H1 (cell line): ENCODE measurements at regions not wholly inside any gene's neighbourhood (a gene's known extent, or its start where the extent isn't known, plus 50 kb on each side); places are given as distances from the start of the nearest gene placed in this dataset.

Experiments used
- CTCF ChIA-PET: fragments of 300-600 bp; sonication (Branson Sonifier 250); formaldehyde crosslinking; loops from one replicate; lab custom pipeline; 2021; ENCODE audit not compliant: partially characterized antibody; lab: Charles Lee
- POLR2A ChIA-PET: fragments of 300-600 bp; sonication (Branson Sonifier 250); formaldehyde crosslinking; loops from one replicate; lab custom pipeline; 2021; ENCODE audit warnings: inconsistent platforms; ENCODE audit not compliant: partially characterized antibody; lab: Charles Lee
- DNase-seq, 2 experiments: peaks; one replicate each; pipeline versions ENCODE4 v3.0.0 to v3.0.0-alpha.2; 2010 to 2022; ENCODE audit warnings: low spot score in 2 of 2, low read depth in 1 of 2, mixed read lengths in 1 of 2
- FAIRE-seq: peaks from 2 replicates; lab custom pipeline; 2011; peaks lifted over from hg19 to GRCh38; lab: Jason Lieb, UNC
- H2AFZ ChIP-seq: 2 replicates; pipeline ENCODE4 v1.8.1; 2012; ENCODE audit warnings: low read length, inconsistent platforms
- H2AK5ac ChIP-seq: 2 replicates; pipeline ENCODE4 v1.6.1; 2013; ENCODE audit warnings: low read depth, low read length
- H2BK120ac ChIP-seq: replicated peaks from 2 replicates; pipeline ENCODE3; 2013; ENCODE audit warnings: low read depth, low read length, inconsistent platforms
- H2BK12ac ChIP-seq: 2 replicates; pipeline ENCODE4 v1.6.1; 2013; ENCODE audit warnings: low read depth, low read length
- H2BK15ac ChIP-seq: 2 replicates; pipeline ENCODE4 v1.6.1; 2013; ENCODE audit warnings: low read length
- H2BK20ac ChIP-seq: 2 replicates; pipeline ENCODE4 v1.6.1; 2013; ENCODE audit warnings: low read length
- H2BK5ac ChIP-seq: 2 replicates; pipeline ENCODE4 v1.6.1; 2013; ENCODE audit warnings: low read depth, low read length
- H3K14ac ChIP-seq: 2 replicates; pipeline ENCODE4 v1.6.1; 2013; ENCODE audit warnings: inconsistent platforms; ENCODE audit not compliant: insufficient read length
- H3K18ac ChIP-seq: 2 replicates; pipeline ENCODE4 v1.6.1; 2013; ENCODE audit warnings: low read length; ENCODE audit errors: extremely low read depth
- H3K23ac ChIP-seq: 2 replicates; pipeline ENCODE4 v1.6.1; 2013; ENCODE audit warnings: inconsistent platforms; ENCODE audit not compliant: insufficient read length
- H3K23me2 ChIP-seq: 2 replicates; pipeline ENCODE4 v1.6.1; 2013; ENCODE audit warnings: low read depth, low read length
- H3K27ac ChIP-seq: 2 replicates; pipeline ENCODE4 v1.6.1; 2011; ENCODE audit warnings: low read depth, low read length, inconsistent platforms
- H3K27me3 ChIP-seq, 4 experiments: replicated peaks in 1 of 4; 1 replicate in 1 of 4; 2 replicates in 3 of 4; pipeline versions ENCODE4 v1.6.1 to v1.8.1; 2011 to 2013; ENCODE audit warnings: low read length in 3 of 4, mild to moderate bottlenecking in 3 of 4, inconsistent platforms in 2 of 4, mixed read lengths in 2 of 4, moderate library complexity in 1 of 4; ENCODE audit not compliant: control insufficient read depth in 3 of 4, insufficient read depth in 3 of 4; ENCODE audit errors: extremely low read depth in 1 of 4
- H3K36me3 ChIP-seq, 4 experiments: 2 replicates each; pipeline versions ENCODE4 v1.6.1 to v1.8.1; 2011 to 2013; ENCODE audit warnings: mild to moderate bottlenecking in 4 of 4, low read length in 3 of 4, moderate library complexity in 2 of 4, control low read depth in 1 of 4, inconsistent platforms in 1 of 4; ENCODE audit not compliant: insufficient read depth in 4 of 4, control insufficient read depth in 2 of 4
- H3K4ac ChIP-seq: replicated peaks from 2 replicates; pipeline ENCODE3; 2013; ENCODE audit warnings: low read length, low read depth, mixed read lengths, inconsistent platforms; ENCODE audit not compliant: insufficient read length
- H3K4me1 ChIP-seq, 4 experiments: replicated peaks in 1 of 4; 1 replicate in 1 of 4; 2 replicates in 3 of 4; pipeline versions ENCODE4 v1.6.1 to v1.8.1; 2011 to 2013; ENCODE audit warnings: low read length in 3 of 4, inconsistent platforms in 2 of 4, mixed read lengths in 1 of 4; ENCODE audit not compliant: insufficient read depth in 4 of 4, control insufficient read depth in 3 of 4
- H3K4me2 ChIP-seq, 2 experiments: 2 replicates each; pipeline versions ENCODE4 v1.6.1 to v1.8.1; 2011 to 2013; ENCODE audit warnings: low read depth in 2 of 2, low read length in 2 of 2, control low read depth in 1 of 2, inconsistent platforms in 1 of 2, mild to moderate bottlenecking in 1 of 2; ENCODE audit not compliant: insufficient read depth in 1 of 2
- H3K4me3 ChIP-seq, 4 experiments: fragments of 200-600, 300-600 bp in 1 of 4; sonication (generic), shearing (Covaris generic), sonication (Bioruptor Twin) in 1 of 4; 2 replicates each; pipeline versions ENCODE4 v1.5.1 to v1.8.1; 2011 to 2016; ENCODE audit warnings: low read length in 4 of 4, low read depth in 3 of 4, control low read depth in 2 of 4, inconsistent platforms in 2 of 4, mild to moderate bottlenecking in 2 of 4, mixed read lengths in 1 of 4, moderate library complexity in 1 of 4; ENCODE audit not compliant: insufficient read depth in 2 of 4; ENCODE audit errors: extremely low read depth in 1 of 4
- H3K56ac ChIP-seq: replicated peaks from 2 replicates; pipeline ENCODE3; 2013; ENCODE audit warnings: low read depth, mild to moderate bottlenecking, mixed read lengths, low read length, inconsistent platforms; ENCODE audit not compliant: insufficient read length
- H3K79me1 ChIP-seq: 2 replicates; pipeline ENCODE4 v1.6.1; 2013; ENCODE audit warnings: low read depth, low read length, control low read depth
- H3K79me2 ChIP-seq, 2 experiments: 2 replicates each; pipeline versions ENCODE4 v1.6.1 to v1.8.1; 2012 to 2013; ENCODE audit warnings: low read length in 2 of 2, mild to moderate bottlenecking in 2 of 2, inconsistent platforms in 1 of 2; ENCODE audit not compliant: insufficient read depth in 2 of 2, control insufficient read depth in 1 of 2
- H3K9ac ChIP-seq, 4 experiments: replicated peaks in 1 of 4; 1 replicate in 1 of 4; 2 replicates in 3 of 4; pipeline versions ENCODE4 v1.6.1 to v1.8.1; 2011 to 2013; ENCODE audit warnings: low read depth in 3 of 4, low read length in 3 of 4, control low read depth in 2 of 4, mild to moderate bottlenecking in 2 of 4, moderate library complexity in 2 of 4, inconsistent platforms in 1 of 4; ENCODE audit errors: extremely low read depth in 1 of 4
- H3K9me3 ChIP-seq, 2 experiments: 2 replicates each; pipeline versions ENCODE4 v1.6.1 to v1.8.1; 2012 to 2013; ENCODE audit warnings: mild to moderate bottlenecking in 2 of 2, moderate library complexity in 2 of 2, control low read depth in 1 of 2, inconsistent platforms in 1 of 2, low read depth in 1 of 2, low read length in 1 of 2, mixed read lengths in 1 of 2; ENCODE audit not compliant: insufficient read depth in 2 of 2
- H4K20me1 ChIP-seq, 2 experiments: replicated peaks in 1 of 2; 2 replicates each; pipeline versions ENCODE3 to v1.8.1; 2011 to 2013; ENCODE audit warnings: inconsistent platforms in 2 of 2, low read length in 2 of 2, mild to moderate bottlenecking in 1 of 2; ENCODE audit not compliant: insufficient read depth in 2 of 2, control insufficient read depth in 1 of 2
- H4K5ac ChIP-seq: 2 replicates; pipeline ENCODE4 v1.6.1; 2013; ENCODE audit warnings: low read length, low read depth, mixed read lengths, inconsistent platforms; ENCODE audit not compliant: insufficient read length
- H4K8ac ChIP-seq: 2 replicates; pipeline ENCODE4 v1.8.0; 2013; ENCODE audit warnings: mild to moderate bottlenecking, moderate library complexity, low read length, inconsistent platforms; ENCODE audit not compliant: insufficient read depth; ENCODE audit errors: extremely low read depth
- H4K91ac ChIP-seq: replicated peaks from 2 replicates; pipeline ENCODE3; 2013; ENCODE audit warnings: low read length, mixed read lengths, inconsistent platforms; ENCODE audit not compliant: insufficient read length
- BRCA1 ChIP-seq: IDR thresholded peaks from 2 replicates; pipeline ENCODE4 v1.6.1; 2012; ENCODE audit warnings: low read depth, low read length, improper control_type of control experiment
- CBX5 ChIP-seq: fragments of 300-800, 300-1000 bp; sonication (generic); IDR thresholded peaks from 2 replicates; pipeline ENCODE4 v1.7.1; 2016; ENCODE audit warnings: antibody characterized with exemption, low read length, low read depth
- EZH2 ChIP-seq: fragments of 200-600 bp; sonication (generic); IDR thresholded peaks from 2 replicates; pipeline ENCODE4 v1.7.1; 2012; ENCODE audit warnings: low read depth, mild to moderate bottlenecking, moderate library complexity, low read length, inconsistent platforms; ENCODE audit not compliant: severe bottlenecking
- GTF2F1 ChIP-seq: IDR thresholded peaks from 2 replicates; pipeline ENCODE4 v1.6.1; 2012; ENCODE audit warnings: low read depth, low read length, improper control_type of control experiment, borderline replicate concordance
- JUND ChIP-seq: IDR thresholded peaks from 2 replicates; pipeline ENCODE4 v1.6.1; 2011; ENCODE audit warnings: mild to moderate bottlenecking, improper control_type of control experiment, low read length
- KDM1A ChIP-seq: fragments of 200-600, 300-600 bp; sonication (generic); IDR thresholded peaks from 2 replicates; pipeline ENCODE4 v1.7.1; 2016; ENCODE audit warnings: mild to moderate bottlenecking, low read length, borderline replicate concordance
- KDM4A ChIP-seq: IDR thresholded peaks from one replicate; pipeline ENCODE4 v1.7.1; 2012; ENCODE audit warnings: low read depth, mild to moderate bottlenecking, moderate library complexity, low read length, inconsistent platforms; ENCODE audit not compliant: severe bottlenecking
- NANOG ChIP-seq: IDR thresholded peaks from 2 replicates; pipeline ENCODE4 v1.6.1; 2011; ENCODE audit warnings: low read length, low read depth, mild to moderate bottlenecking, inconsistent platforms; ENCODE audit not compliant: insufficient read depth, poor library complexity, severe bottlenecking
- SIN3A ChIP-seq, 2 experiments: IDR thresholded peaks in 1 of 2; conservative IDR thresholded peaks in 1 of 2; 2 replicates each; pipeline ENCODE4 v1.6.1; 2011 to 2012; ENCODE audit warnings: low read length in 2 of 2, improper control_type of control experiment in 1 of 2, low read depth in 1 of 2, mild to moderate bottlenecking in 1 of 2
- SP2 ChIP-seq: IDR thresholded peaks from 2 replicates; pipeline ENCODE4 v1.6.1; 2012; ENCODE audit warnings: mild to moderate bottlenecking, low read length, inconsistent platforms
- SP4 ChIP-seq: IDR thresholded peaks from 2 replicates; pipeline ENCODE4 v1.6.1; 2012; ENCODE audit warnings: low read length, inconsistent platforms
- SUZ12 ChIP-seq: fragments of 200-600 bp; sonication (generic); IDR thresholded peaks from 2 replicates; pipeline ENCODE4 v1.6.1; 2012; ENCODE audit warnings: mild to moderate bottlenecking, inconsistent platforms, low read length, moderate library complexity, mixed read lengths
- TEAD4 ChIP-seq: IDR thresholded peaks from 2 replicates; pipeline ENCODE4 v1.6.1; 2012; ENCODE audit warnings: low read depth, low read length, inconsistent platforms, mixed read lengths
- YY1 ChIP-seq: IDR thresholded peaks from 2 replicates; pipeline ENCODE4 v1.6.1; 2011; ENCODE audit warnings: low read depth, mild to moderate bottlenecking, low read length
- TF ChIP-seq, protein P1 (sequence below): IDR thresholded peaks from 2 replicates; pipeline ENCODE4 v1.6.1; 2012; ENCODE audit warnings: inconsistent platforms

DNA sequence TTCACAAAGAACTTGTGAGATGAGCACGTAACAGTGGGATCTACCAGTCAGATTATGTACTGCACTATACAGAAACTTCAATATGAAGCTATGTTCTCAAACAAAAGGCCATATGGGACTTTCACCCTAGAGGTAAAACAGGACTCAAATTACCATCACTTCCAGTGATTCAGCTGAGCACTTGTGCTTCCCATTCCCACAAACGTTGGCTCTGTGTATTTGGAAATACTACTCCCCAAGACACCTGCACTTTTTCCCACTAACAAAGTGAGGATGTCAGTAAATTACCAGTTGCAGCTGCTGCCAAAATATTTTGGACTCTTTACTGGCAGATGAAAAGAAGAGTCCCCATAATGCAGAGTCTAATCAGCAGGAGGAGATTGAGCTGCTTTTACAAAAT lies 1570.1 kb downstream of the SI start (continued):
- TF ChIP-seq NANOG (no peak), SUZ12 (no peak)

DNA sequence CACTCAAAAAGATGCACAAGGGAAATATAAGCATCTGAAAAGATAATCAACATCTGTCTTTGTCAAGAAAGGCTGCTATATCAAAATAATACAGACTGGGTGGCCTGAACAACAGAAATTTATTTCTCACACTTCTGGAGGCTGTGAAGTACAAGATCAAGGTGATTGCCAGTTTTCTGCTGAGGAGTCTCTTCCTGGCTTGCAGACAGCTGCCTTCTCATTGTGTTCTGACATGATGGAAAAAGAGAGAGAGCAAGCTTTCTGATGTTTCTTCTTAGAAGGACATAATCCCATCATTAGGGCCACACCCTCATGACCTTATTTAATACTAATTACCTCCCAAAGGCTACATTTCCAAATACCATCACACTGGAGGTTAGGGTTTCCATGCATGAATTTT lies 1573.3 kb downstream of the SI start:
- CTCF ChIA-PET, result no interaction called here
- H3K36me3 ChIP-seq, result no peaks in the 10 kb centered on the region
- no peak overlapping the region for H3K9ac ChIP-seq
- H3K27ac ChIP-seq, result no peak overlapping the region
- no peaks in the 10 kb centered on the region for H3K9me3 ChIP-seq
- no peak overlapping the region for H4K8ac ChIP-seq
- H3K79me2 ChIP-seq, result no peaks in the 10 kb centered on the region
- H2AK5ac ChIP-seq, result no peak overlapping the region
- no peaks in the 10 kb centered on the region for H3K4me1 ChIP-seq
- no peak overlapping the region for H2BK12ac ChIP-seq
- H3K14ac ChIP-seq, result no peak overlapping the region
- no peak overlapping the region for H2BK20ac ChIP-seq
- no peak overlapping the region for H3K4me2 ChIP-seq
- no peaks in the 10 kb centered on the region for H3K27me3 ChIP-seq
- no peaks in the 10 kb centered on the region for H3K23me2 ChIP-seq
- H2BK120ac ChIP-seq, result no peak overlapping the region
- H3K18ac ChIP-seq, result no peak overlapping the region
- H3K4ac ChIP-seq, result no peak overlapping the region
- no peaks in the 10 kb centered on the region for H4K20me1 ChIP-seq
- H3K56ac ChIP-seq, result no peak overlapping the region
- no peak overlapping the region for H2BK15ac ChIP-seq
- H3K79me1 ChIP-seq, result no peaks in the 10 kb centered on the region
- DNase-seq (no peak), FAIRE-seq (no peak)
- no peak overlapping the region for H4K5ac ChIP-seq
- POLR2A ChIA-PET, result no interaction called here
- no peak overlapping the region for H3K4me3 ChIP-seq
- H2BK5ac ChIP-seq, result no peak overlapping the region
- no peak overlapping the region for H3K23ac ChIP-seq
- H4K91ac ChIP-seq, result no peak overlapping the region
- H2AFZ ChIP-seq, result no peak overlapping the region
- TF ChIP-seq JUND (no peak), SP2 (no peak), SIN3A (conservative IDR thresholded peaks at IDR 0.05 in 1 of 2, IDR thresholded peaks at IDR 0.05 in 1 of 2; ENCODE audit: low read depth in 1 of 2, low read length in 2 of 2) (no peak), TEAD4 (no peak), EZH2 (no peak), BRCA1 (no peak), KDM1A (no peak), GTF2F1 (no peak), CBX5 (no peak), YY1 (no peak), SP4 (no peak), KDM4A (no peak)
- TF ChIP-seq, protein P1, sequence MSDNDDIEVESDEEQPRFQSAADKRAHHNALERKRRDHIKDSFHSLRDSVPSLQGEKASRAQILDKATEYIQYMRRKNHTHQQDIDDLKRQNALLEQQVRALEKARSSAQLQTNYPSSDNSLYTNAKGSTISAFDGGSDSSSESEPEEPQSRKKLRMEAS, result no peak
